Natural killer cell treated with Interleukin-12 subunit alpha and Interleukin-12 subunit beta and Interleukin-15 and Interleukin-18, amount 100 ng/mL, for 72 hours (primary cell): ENCODE measurements at regions not wholly inside any gene's neighbourhood (a gene's known extent, or its start where the extent isn't known, plus 50 kb on each side); places are given as distances from the start of the nearest gene placed in this dataset.

ENCODE experiments used
- ATAC-seq, 2 donors: fragments of 150-1000 bp; cut with Tn5 transposase in 1 of 2; sonication (Bioruptor Pico), chemical (Tn5 transposase) in 1 of 2; 2 replicates each; pipeline ENCODE4 v1.10.0; 2021
- DNase-seq: peaks from one replicate; pipeline ENCODE4 v3.0.0; 2022; ENCODE audit warnings: low spot score
- H3K27ac Mint-ChIP-seq, 2 donors: 1 replicate in 1 of 2; 2 replicates in 1 of 2; pipeline ENCODE4 v1.8.0; 2022; ENCODE audit warnings: mixed read lengths in 2 of 2, mild to moderate bottlenecking in 1 of 2, moderate library complexity in 1 of 2
- H3K27me3 Mint-ChIP-seq, 2 donors: 1 replicate in 1 of 2; 2 replicates in 1 of 2; pipeline ENCODE4 v1.8.0; 2022; ENCODE audit warnings: mixed read lengths in 2 of 2
- H3K36me3 Mint-ChIP-seq: one replicate; pipeline ENCODE4 v1.8.0; 2022; ENCODE audit warnings: mixed read lengths
- H3K4me1 Mint-ChIP-seq, 2 donors: 1 replicate in 1 of 2; 2 replicates in 1 of 2; pipeline ENCODE4 v1.8.0; 2022; ENCODE audit warnings: low read depth in 2 of 2, mixed read lengths in 2 of 2, mild to moderate bottlenecking in 1 of 2
- H3K4me3 Mint-ChIP-seq: one replicate; pipeline ENCODE4 v1.8.0; 2022; ENCODE audit warnings: mixed read lengths
- H3K9me3 Mint-ChIP-seq: 2 replicates; pipeline ENCODE4 v1.8.0; 2022; ENCODE audit warnings: mixed read lengths

DNA sequence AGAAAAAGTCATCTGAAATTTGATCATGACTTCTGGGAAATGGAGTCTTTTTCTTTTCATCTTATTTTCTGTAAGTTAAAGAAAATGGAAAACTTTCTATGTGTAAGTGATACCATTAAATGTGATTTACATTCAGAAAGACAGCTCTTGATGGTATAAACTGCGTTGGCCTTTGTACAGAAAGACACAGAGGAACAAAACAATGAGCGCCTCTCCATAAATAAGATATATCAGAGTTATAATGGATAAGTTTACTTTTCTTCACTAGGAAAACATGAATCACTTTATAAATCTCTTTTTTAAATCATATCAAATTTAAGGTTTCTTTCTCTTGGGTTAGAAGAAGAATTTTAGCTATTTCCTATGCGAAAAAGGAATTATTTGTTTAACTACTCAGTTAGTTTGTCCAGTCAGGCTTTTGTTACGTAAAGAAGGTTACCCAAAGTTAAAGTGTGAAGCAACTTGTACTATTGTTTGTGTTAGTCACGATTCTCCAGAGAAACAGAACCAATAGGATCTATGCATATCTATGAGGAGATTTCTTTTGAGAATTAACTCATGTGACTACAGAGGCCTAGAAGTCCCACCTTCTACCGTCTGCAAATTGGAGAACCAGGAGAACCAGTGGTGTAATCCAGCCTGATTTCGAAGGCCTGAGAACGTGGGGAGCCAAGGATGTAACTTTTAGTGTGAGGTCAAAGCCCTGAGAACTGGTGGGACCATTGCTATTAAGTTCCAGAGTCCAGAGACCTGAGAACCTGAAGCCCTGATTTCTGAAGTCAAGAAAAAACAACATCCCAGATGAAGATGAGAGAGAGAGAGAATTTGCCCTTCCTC lies 295.4 kb upstream of the KCNJ16 start:
- H3K27ac Mint-ChIP-seq, result no peak overlapping the region
- DNase-seq (no peak), ATAC-seq (no peak)
- peaks cover 11% of the 10 kb centered on the region for H3K9me3 Mint-ChIP-seq
- H3K4me3 Mint-ChIP-seq, result no peak overlapping the region
- no peaks in the 10 kb centered on the region for H3K36me3 Mint-ChIP-seq
- no peaks in the 10 kb centered on the region for H3K27me3 Mint-ChIP-seq
- H3K4me1 Mint-ChIP-seq, result no peaks in the 10 kb centered on the region

DNA sequence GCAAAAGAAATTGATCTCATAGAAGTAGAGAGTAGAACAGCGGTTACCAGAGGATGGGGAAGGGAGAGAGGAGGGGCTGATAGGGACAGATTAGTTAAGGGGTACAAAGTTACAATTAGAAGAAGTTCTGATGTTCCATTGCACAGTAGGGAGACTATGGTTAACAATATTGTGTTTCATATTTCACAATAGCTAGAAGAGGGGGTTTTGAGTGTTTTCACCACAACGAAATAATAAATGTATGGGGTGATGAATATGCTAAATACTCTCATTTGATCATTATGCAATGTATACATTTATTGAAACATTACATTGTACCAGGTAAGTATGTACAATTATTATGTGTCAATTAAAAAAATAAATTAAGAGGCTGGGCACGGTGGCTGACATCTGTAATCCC lies 291.2 kb upstream of the KCNJ16 start:
- Mint-ChIP-seq H3K36me3 (no peaks in the 10 kb centered on the region), H3K27ac (no peak overlapping the region), H3K9me3 (peaks cover 16% of the 10 kb centered on the region), H3K4me1 (no peaks in the 10 kb centered on the region), H3K27me3 (no peaks in the 10 kb centered on the region), H3K4me3 (no peak overlapping the region)
- ATAC-seq (no peak), DNase-seq (no peak)

DNA sequence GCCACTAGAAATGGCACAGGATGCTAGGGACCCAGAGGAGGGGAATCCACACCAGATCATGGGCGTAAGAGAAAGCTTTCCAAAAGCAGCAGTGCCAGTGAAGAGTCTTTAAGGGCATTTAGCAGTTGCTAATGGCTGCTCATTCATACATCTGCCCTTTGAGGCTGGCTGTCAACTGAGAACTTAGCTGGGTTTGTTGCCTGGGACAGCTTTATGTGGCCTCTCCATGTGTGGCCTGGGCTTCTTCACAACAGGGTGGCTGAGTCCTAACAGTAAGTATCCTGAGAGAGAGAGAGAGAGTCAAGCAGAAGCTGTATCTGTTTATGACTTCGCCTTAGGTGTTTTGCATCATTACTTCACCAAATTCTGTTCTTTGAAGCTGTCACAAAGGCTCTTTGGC lies 286.1 kb upstream of the KCNJ16 start:
- Mint-ChIP-seq H3K36me3 (peaks cover 4% of the 10 kb centered on the region), H3K27me3 (no peaks in the 10 kb centered on the region), H3K4me1 (no peaks in the 10 kb centered on the region), H3K9me3 (peaks cover 14% of the 10 kb centered on the region), H3K27ac (no peak overlapping the region), H3K4me3 (no peak overlapping the region)
- ATAC-seq (no peak), DNase-seq (no peak)

DNA sequence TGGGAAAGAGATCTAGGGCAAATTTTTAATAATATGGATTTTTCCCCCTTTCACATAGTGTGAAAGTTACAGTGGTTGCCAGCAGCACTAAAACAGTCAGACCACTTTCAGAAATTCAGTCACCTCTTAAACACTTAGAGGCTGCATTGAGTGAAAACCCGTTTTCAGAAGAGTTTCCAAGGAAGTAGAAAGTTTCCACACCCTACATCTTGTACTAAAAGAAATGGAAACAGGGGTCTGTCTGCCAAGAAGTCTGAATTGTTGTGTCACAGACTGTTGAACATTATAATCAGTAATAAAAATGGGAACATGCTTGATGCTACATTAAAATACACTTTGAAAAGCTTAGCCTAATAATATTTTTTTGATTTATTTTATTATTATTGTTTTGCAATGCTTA lies 278.9 kb upstream of the KCNJ16 start:
- H3K4me3 Mint-ChIP-seq, result no peak overlapping the region
- DNase-seq (no peak), ATAC-seq (no peak)
- peaks cover 30% of the 10 kb centered on the region for H3K9me3 Mint-ChIP-seq
- H3K27me3 Mint-ChIP-seq, result no peaks in the 10 kb centered on the region
- no peak overlapping the region for H3K27ac Mint-ChIP-seq
- H3K36me3 Mint-ChIP-seq, result peaks cover 4% of the 10 kb centered on the region
- H3K4me1 Mint-ChIP-seq, result no peaks in the 10 kb centered on the region

DNA sequence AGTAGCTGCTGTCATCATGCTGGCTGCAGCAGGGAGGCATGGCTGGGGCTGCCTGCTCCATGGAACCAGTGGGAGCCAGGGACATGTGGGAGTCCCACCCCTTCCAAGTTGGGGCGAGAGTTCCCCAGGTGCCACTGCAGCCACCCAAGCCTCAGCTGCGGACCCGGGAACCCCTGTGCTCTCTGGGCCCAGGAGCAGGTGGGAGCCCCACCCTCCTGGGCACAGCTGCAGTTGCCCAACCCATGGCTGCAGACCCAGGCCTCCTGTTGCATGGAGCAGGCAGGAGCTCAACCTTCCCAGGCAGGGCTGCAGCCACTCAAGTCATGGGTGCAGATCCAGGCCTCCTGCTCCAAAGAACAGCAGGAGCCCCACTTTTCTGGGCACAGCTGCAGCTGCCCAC lies 274.2 kb upstream of the KCNJ16 start:
- Mint-ChIP-seq H3K9me3 (peaks cover 36% of the 10 kb centered on the region), H3K36me3 (no peaks in the 10 kb centered on the region), H3K27me3 (no peaks in the 10 kb centered on the region), H3K4me1 (no peaks in the 10 kb centered on the region), H3K27ac (no peak overlapping the region), H3K4me3 (no peak overlapping the region)
- ATAC-seq (peak in 1 of 2 donors; percentile 24), DNase-seq (no peak)

DNA sequence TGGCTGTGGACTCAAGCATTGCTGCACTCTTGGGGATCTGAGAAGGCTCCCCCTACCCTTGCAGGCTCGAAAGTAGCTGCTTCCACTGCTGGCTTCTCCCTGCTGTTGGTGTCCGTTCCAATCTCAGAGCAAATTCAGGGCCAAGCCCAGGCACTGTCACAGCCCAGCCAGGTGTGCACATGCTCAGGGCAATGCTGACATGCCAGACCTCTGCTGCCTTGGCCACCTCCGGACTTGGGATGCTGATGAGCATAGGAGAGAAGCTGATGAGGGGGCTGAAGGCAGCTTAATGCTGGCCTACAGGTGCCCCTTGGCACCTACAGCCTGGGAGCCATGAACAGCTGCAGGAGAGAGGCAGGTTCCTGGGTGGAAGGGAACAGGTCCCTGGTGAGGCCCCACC lies 273.7 kb upstream of the KCNJ16 start:
- no peak overlapping the region for H3K4me3 Mint-ChIP-seq
- H3K27me3 Mint-ChIP-seq, result no peaks in the 10 kb centered on the region
- H3K36me3 Mint-ChIP-seq, result no peaks in the 10 kb centered on the region
- H3K27ac Mint-ChIP-seq, result no peak overlapping the region
- ATAC-seq, result peak in 1 of 2 donors; percentile 20
- no peak for DNase-seq
- no peaks in the 10 kb centered on the region for H3K4me1 Mint-ChIP-seq
- peaks cover 36% of the 10 kb centered on the region for H3K9me3 Mint-ChIP-seq

DNA sequence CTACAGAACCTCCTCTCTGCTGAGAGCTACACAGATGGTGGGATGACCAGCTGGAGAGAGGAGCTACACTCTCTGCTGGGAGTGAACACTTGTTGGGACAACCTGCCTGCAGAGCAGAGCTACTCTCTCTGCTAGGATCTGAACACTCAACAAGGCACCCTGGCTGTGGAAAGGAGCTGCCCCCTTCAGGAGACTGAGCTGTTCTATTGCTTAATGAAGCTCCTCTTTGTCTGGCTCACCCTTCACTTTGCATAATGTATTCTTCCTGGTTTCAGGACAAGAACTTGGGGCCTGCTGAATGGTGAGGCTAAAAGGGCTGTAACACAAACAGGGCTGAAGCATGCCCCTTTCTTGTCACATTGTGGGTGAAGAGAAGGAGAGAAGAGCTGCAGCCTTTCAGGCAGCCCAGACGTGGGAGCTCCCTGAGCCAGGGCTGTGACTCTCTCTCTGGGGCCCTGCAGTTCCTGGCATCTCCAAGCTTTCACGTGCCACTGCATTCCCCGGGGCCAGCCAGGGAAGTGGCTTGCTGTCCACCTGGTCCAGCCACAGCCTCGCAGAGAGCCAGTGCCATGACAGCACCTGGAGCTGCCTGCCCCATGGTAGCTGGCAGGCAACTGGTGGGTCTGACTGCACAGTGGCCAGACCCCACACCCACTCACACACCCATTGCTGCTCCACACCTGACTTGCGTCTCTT lies 272.8 kb upstream of the KCNJ16 start:
- no peak overlapping the region for H3K27ac Mint-ChIP-seq
- ATAC-seq, result peak in 1 of 2 donors; percentile 34
- peaks cover 34% of the 10 kb centered on the region for H3K9me3 Mint-ChIP-seq
- no peaks in the 10 kb centered on the region for H3K4me1 Mint-ChIP-seq
- no peaks in the 10 kb centered on the region for H3K36me3 Mint-ChIP-seq
- DNase-seq, result no peak
- H3K27me3 Mint-ChIP-seq, result no peaks in the 10 kb centered on the region
- no peak overlapping the region for H3K4me3 Mint-ChIP-seq

DNA sequence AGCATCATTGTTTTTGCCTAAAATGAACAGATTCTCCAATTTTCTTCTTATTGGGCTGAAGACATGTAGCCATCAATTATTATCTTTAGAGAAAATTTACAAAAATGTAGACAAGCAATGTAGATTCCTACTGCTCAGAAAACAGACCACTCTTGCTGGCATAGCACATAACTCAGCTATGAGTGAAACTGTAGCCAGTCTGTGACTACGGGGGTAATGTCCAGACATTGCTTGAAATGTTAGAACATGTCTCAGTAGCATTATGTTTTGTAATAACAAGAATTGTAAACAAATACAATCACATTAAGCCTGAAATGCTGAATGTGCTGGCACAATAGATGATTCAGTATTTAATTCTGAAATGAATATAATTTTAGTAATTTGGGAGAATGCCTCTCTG lies 265.7 kb upstream of the KCNJ16 start:
- H3K9me3 Mint-ChIP-seq, result peaks cover 9% of the 10 kb centered on the region

DNA sequence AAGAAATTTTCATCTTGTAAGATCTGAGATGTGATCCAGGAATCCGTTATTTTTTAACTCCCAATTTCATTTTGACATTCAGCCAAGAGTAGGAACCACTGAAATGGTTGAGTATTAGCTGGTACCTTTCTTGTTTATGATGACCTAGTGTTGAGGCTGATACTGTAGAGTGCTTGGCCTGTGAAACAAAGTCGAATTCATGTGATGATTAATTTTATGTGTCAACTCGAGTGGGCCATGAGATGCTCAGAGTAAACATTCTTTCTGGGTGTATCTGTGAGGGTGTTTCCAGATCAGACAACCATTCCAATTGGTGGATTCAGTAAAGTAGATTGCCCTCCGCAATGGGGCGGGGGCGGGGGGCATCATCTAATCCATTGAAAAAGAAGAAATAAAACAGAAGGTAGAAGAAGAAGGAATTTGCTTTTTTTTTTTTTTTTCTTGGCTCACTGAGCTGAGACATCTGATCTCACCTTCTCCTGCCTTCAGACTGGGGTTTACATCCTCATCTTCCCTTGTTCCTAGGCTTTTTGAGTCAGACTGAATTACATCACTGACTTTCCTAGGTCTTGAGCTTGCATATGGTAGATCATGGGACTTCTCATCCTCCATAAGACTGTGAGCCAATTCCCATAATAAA lies 264.6 kb upstream of the KCNJ16 start:
- Mint-ChIP-seq H3K4me3 (no peak overlapping the region), H3K36me3 (no peaks in the 10 kb centered on the region), H3K27ac (no peak overlapping the region), H3K4me1 (no peaks in the 10 kb centered on the region), H3K9me3 (peaks cover 3% of the 10 kb centered on the region), H3K27me3 (no peaks in the 10 kb centered on the region)
- no peak for ATAC-seq
- DNase-seq, result no peak

More for the DNA sequence above, 265.7 kb upstream of the KCNJ16 start:
- no peaks in the 10 kb centered on the region for H3K36me3 Mint-ChIP-seq
- H3K27me3 Mint-ChIP-seq, result no peaks in the 10 kb centered on the region
- ATAC-seq (no peak), DNase-seq (no peak)
- no peak overlapping the region for H3K4me3 Mint-ChIP-seq
- H3K27ac Mint-ChIP-seq, result no peak overlapping the region
- H3K4me1 Mint-ChIP-seq, result no peaks in the 10 kb centered on the region

DNA sequence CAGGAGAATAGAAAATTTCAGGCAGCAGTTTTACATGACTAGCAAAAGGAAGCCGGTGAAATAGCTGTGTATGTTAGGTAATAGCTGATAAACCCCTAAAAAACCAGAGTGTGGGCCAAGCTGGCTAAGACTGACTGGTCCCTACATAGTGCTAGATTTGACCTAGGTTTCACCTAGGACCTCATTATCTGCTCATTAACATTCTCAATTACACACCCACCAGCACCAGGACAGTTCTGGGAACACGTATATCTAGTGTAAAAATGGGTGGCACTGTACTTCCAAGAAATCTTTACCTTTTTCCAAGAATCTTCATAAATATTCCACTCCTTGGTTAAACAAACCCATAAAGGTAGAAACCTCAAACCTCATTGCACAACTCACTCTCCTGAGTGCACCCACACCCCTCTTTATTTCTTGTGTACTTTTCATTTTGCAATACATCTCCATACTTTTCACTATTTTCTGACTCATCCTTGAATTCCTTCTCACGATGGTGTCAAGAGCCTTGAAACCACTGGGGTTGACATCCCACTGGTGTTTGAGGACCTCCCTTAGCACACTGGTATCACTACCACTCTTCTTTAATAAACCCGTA lies 262.7 kb upstream of the KCNJ16 start:
- Mint-ChIP-seq H3K27me3 (no peaks in the 10 kb centered on the region), H3K4me3 (no peak overlapping the region), H3K27ac (no peak overlapping the region), H3K4me1 (no peaks in the 10 kb centered on the region), H3K36me3 (no peaks in the 10 kb centered on the region), H3K9me3 (peaks cover 3% of the 10 kb centered on the region)
- no peak for ATAC-seq
- DNase-seq, result no peak

DNA sequence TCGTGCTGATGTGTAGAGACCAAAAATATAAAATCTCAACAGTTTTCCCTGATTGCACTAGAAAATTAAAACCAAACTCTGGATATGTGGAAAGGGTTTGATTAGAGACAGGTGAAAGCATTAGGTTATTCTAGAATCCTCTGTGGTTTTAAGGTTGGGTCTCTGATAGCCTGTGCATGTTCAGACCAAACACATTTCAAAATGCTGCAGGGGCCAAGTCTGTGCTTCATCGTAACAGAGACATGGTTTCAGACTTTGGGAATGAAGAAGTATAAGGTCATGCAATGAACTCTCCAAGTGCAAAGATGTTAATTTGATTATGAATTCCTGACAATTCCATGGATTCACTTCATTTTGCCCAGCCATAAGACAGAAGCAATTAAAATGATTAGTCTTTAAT lies 261.0 kb upstream of the KCNJ16 start:
- no peaks in the 10 kb centered on the region for H3K27me3 Mint-ChIP-seq
- DNase-seq (no peak), ATAC-seq (no peak)
- H3K36me3 Mint-ChIP-seq, result no peaks in the 10 kb centered on the region
- H3K4me3 Mint-ChIP-seq, result no peak overlapping the region
- H3K9me3 Mint-ChIP-seq, result peaks cover 3% of the 10 kb centered on the region
- H3K4me1 Mint-ChIP-seq, result no peaks in the 10 kb centered on the region
- no peak overlapping the region for H3K27ac Mint-ChIP-seq

DNA sequence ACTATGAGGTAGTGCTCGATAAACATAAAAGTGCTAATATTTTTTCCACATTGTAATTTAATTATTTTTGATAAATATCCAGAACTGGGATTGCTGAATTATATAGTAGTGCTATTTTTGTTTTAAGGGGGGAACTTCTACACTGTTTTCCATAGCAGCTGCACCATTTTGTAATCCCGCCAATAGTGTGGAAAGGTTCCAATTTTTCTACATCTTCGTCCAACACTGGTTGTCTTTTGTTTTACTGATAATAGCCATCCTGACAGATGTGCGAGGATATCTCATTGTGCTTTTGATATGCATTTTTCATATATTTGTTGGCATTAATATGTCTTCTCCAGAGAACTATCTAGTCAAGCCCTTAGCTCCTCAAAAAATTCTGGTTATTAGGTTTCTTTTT lies 259.6 kb upstream of the KCNJ16 start:
- no peak overlapping the region for H3K4me3 Mint-ChIP-seq
- H3K36me3 Mint-ChIP-seq, result no peaks in the 10 kb centered on the region
- no peaks in the 10 kb centered on the region for H3K27me3 Mint-ChIP-seq
- H3K4me1 Mint-ChIP-seq, result no peaks in the 10 kb centered on the region
- DNase-seq (no peak), ATAC-seq (no peak)
- H3K27ac Mint-ChIP-seq, result no peak overlapping the region
- H3K9me3 Mint-ChIP-seq, result peaks cover 3% of the 10 kb centered on the region

DNA sequence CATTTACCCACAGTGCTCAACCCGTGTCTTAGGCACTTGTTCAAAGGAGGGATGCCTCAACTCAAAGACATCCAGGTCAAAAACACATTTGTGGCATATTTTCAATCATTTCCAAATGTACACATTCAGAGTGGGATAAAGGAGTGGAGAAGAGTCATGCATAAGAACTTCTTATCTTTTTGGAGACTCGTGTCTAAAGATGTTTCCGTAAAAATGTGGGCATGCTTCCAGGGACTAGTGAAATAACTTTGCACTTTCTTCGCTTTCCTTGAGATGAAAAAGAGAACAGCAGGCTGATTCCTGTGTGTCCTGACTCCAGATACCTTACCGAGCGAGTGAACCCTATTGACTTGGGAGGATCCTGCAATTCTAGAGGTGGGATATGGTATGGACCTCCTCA lies 256.6 kb upstream of the KCNJ16 start:
- H3K4me3 Mint-ChIP-seq, result no peak overlapping the region
- H3K4me1 Mint-ChIP-seq, result no peaks in the 10 kb centered on the region
- no peaks in the 10 kb centered on the region for H3K9me3 Mint-ChIP-seq
- ATAC-seq, result no peak
- H3K27ac Mint-ChIP-seq, result no peak overlapping the region
- H3K27me3 Mint-ChIP-seq, result no peaks in the 10 kb centered on the region
- no peak for DNase-seq
- H3K36me3 Mint-ChIP-seq, result no peaks in the 10 kb centered on the region
